ENCODE measurements at regions not wholly inside any gene's neighbourhood (a gene's known extent, or its start where the extent isn't known, plus 50 kb on each side); places are given as distances from the start of the nearest gene placed in this dataset.

DNA sequence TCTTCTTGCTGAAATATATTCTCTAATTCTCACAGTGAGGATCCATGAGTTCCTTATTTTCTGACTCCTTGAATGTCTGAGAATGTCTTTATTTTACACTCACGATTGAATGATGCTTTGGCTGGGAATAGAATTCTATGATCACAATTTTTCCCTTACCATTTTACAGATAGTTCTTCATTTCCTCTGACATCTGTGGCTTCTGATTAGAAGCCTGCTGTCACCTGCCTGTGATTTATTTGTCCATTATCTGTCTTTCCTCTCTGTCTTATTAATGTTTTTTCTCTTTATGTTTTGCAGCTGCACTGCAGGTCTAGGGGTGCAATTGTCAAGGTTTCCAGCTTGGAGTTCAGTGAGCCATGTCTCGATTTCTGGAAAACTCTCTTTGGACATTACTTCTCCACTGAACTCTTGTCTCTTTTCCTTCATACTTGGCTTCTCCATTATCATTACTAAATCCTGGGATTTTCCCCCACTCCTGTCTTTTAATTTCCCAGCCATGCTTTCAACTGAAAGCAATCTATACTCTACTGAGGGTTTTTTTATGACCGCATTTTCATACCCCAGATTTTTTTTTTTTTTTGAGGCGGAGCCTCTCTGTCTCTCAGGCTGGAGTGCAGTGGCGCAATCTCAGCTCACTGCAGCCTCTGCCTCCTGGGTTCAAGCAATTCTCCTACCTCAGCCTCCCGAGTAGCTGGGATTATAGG is 85.8 kb upstream of the PRNP start:
- no peak for DNase-seq

- no peak for DNase-seq
Measured at GRCh38 chr20:4597215-4597614, 89.0 kb upstream of the PRNP start.

DNA sequence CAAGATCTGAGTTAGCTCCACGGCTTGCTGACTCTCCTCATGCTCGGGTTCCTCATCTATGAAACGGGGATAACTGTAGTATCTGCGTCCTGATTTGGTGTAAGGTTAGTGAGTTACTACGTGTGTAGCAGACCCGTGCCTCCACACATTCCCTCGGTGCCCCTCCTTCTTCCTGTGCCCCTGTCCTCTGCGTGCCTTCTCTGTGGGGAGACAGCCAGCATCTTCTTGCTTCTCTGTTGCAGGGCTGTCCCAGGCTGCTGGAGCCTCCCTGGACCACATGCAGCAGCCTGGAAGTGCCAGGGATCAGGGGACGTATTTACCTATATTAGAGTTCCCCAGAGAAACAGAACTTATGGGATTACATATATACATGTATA is 93.1 kb upstream of the PRNP start:
- no peak for DNase-seq

- DNase-seq, result peak; percentile 37
Measured at GRCh38 chr20:4592316-4593148, 93.7 kb upstream of the PRNP start.

GRCh38 chr20:4591975-4592315 is 94.3 kb upstream of the PRNP start:
- DNase-seq, result no peak

DNA sequence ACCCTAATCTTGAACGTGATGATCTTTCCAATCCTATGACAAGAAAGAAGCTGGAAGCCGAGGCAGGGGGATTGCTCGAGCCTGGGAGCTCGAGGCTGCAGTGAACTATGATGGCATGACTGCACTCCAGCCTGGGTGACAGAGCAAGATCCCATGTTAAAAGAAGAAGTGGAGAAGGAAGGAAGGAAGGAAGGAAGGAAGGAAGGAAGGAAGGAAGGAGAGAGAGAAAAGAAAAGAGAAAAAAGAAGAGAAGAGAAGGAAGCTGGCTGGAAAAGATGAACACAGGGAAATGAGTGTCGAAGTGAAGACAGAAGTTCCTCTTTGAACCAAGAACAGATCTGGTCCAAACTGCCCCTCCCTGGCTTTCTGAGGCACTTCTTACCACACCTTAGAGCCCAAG is 100.5 kb upstream of the PRNP start:
- no peak for DNase-seq

DNA sequence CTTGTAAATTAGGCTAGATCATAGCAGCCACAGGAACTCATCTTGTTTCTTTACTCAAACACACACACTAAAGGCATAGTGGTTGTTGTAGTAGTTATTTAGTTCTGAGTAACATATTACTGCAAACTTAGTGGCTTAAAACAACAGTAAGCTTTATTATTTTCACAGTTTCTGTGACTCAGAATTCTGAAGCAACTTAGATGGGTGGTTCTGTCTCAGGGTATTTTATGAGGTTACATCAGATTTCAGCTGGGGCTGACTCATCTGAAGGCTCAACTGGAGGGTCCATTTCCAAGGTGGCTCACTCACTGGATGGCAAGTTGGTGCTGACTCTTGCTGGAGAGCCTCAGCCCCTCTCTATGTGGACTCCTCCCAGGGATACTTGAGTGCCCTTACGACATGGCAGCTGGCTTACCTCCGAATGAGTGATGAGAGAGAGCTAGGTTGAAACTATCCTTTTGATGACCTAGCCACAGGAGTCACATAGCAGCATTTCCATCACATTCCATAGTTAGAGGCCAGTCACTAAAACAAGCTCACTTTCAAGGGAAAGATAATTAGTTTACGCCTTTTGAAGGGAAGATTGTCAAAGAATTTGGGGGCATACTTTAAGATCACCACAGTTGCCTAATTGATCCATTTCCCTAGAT is 101.0 kb upstream of the PRNP start:
- DNase-seq, result no peak

- DNase-seq, result no peak
Measured at GRCh38 chr20:4584510-4584909, 101.7 kb upstream of the PRNP start.

DNA sequence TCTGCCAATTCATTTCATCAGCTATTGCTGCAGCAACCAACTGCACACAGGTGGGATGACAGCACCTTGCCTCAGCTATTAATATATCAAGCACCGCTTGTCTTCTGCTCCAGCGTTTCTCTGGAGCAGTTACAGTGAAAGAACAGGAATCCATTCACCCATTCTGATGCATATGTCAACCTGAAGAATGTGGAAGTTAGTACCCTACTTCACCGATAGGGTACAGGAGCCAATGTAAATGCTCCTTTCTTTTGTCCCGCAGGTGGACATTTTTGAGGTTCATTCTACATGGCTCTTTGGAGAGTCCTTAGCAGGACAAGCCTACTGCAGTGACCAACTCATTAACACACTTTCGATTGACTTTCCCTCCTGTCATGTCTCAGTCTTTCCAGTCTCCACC is 104.4 kb upstream of the PRNP start:
- DNase-seq, result no peak

DNA sequence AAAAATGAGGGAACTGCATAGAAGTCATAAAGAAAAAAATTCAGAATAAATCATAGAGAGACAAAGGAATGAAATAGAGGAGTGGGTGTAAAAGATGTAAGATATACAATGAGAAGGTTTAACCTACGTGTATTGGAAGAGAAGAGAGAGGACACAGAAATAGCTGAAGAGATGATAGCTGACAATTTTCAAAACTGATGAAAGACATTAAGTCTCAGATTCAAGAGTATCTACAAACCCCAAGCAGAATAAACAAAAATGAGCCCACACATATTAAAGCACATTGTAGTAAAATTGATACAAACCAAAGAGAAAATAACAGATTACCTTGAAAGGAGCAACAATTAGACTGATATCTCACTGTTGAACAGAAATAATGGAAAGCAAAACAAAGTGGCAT is 107.9 kb upstream of the PRNP start:
- no peak for DNase-seq

GRCh38 chr20:4574356-4574690 is 111.9 kb upstream of the PRNP start:
- no peak for DNase-seq

GRCh38 chr20:4573564-4574355 is 112.5 kb upstream of the PRNP start:
- DNase-seq, result no peak

GRCh38 chr20:4571759-4572531 is 114.3 kb upstream of the PRNP start:
- DNase-seq, result no peak

- DNase-seq, result no peak
Measured at GRCh38 chr20:4569865-4570264, 116.4 kb upstream of the PRNP start.

DNA sequence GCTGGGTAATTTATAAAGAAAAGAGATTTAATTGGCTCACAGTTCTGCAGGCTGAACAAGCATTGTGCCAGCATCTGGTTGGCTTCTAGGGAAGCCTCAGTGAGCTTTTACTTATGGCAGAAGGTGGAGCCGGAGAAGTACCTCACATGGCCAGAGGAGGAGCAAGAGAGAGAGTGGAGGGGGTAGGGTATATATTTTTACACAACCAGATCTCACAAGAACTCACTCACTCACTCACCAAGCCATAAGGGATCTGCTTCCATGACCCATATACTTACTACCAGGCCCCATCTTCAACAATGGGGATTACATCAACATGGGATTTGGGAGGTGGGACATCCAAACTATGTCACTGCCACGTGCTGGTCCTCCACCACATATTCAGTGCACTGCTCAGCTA is 117.2 kb upstream of the PRNP start:
- no peak for DNase-seq

DNA sequence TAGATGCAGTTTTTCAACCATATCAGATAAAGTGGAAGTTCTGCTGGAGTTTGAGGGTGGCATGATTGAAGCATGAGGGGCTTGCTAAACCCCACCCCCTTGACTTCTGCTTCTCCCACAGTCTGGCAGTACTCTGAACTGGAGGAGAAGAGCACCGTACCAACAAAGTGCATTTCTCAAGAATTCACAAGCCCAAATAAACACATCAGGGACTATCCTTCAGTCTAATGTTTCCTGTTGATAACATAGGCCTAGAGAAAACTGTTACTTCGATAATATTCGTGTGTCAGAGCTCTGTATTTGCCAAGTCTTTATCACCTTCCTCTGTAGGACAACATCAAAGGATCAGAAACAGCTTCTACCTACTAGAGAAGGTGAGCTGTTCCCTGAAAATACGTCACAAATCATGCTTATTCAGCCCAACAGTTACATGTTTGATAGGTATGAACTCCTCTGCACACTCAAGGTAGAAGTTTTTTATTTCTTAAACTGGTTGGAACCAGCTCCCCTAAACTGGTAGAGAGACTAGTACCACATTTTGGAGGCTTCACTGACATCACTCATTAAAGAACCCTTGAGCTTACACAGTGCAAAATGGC is 117.8 kb upstream of the PRNP start:
- no peak for DNase-seq

DNA sequence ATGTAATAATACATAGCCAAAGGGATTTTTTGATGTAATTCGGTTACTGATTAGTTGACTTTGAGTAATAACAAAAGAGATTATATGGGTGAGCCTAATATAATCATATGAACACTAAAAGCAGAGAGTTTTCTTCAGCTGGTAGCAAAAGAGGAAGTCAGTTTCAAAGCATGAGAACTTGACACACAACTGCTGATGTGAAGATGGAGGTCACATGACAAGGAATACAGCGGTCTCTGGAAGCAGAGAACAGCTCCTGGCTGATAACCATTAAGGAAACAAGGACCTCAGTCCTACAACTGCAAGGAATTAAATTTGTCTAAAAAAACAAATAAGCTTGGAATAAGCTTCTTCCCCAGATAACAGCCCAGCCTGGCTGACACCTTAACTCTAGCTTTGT is 119.1 kb upstream of the PRNP start:
- no peak for DNase-seq

- no peak for DNase-seq
Measured at GRCh38 chr20:4563534-4563933, 122.7 kb upstream of the PRNP start.

GRCh38 chr20:4563031-4563430 is 123.2 kb upstream of the PRNP start:
- no peak for DNase-seq

GRCh38 chr20:4560667-4561066 is 125.6 kb upstream of the PRNP start:
- no peak for DNase-seq

DNA sequence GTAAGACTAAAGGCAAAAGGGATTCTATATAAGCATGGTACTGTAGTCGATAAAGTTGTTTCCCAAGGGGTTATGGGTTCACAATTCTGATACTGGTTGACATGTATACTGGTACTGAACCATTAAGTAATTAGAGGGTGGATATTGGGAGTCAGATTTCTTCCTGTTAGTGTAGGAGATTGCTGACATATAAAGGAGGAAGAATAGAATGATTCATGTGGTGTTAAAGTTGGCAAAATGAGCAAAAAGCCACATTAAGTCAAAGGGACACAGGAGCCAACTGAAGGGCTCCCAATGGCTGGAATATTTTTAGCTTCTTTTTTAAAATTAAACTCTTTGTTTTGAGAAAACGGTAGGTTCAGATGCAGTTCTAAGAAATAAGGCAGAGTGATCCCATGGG is 126.3 kb upstream of the PRNP start:
- DNase-seq, result no peak

GRCh38 chr20:4559106-4559505 is 127.2 kb upstream of the PRNP start:
- DNase-seq, result no peak
